B cell (primary cell): ENCODE measurements at regions not wholly inside any gene's neighbourhood (a gene's known extent, or its start where the extent isn't known, plus 50 kb on each side); places are given as distances from the start of the nearest gene placed in this dataset.

ENCODE experiments used
- ATAC-seq: fragments of 200-7000 bp; cut with Tn5 transposase; one replicate; pipeline ENCODE4 v1.10.0; 2021; ENCODE audit warnings: low read depth, mild to moderate bottlenecking, moderate number of reproducible peaks, moderate library complexity
- CTCF ChIA-PET: fragments of 350-600 bp; sonication (Branson Sonifier 250); formaldehyde crosslinking; loops from one replicate; lab custom pipeline; 2021; ENCODE audit warnings: antibody characterized with exemption, inconsistent platforms; lab: Charles Lee
- POLR2A ChIA-PET: fragments of 350-600 bp; sonication (Branson Sonifier 250); formaldehyde crosslinking; loops from one replicate; lab custom pipeline; 2021; ENCODE audit warnings: antibody characterized with exemption; lab: Charles Lee
- DNase-seq: peaks from one replicate; pipeline ENCODE4 v3.0.0; 2013
- H2AFZ ChIP-seq: 2 replicates; pipeline ENCODE4 v1.6.1; 2012; ENCODE audit warnings: mild to moderate bottlenecking, low read depth, low read length; ENCODE audit not compliant: insufficient read depth, poor library complexity, severe bottlenecking
- H3K27ac ChIP-seq, 2 donors: 1 replicate in 1 of 2; 2 replicates in 1 of 2; pipeline ENCODE4 v1.5.1; 2012 to 2013; ENCODE audit warnings: low read length in 2 of 2, mild to moderate bottlenecking in 2 of 2, moderate library complexity in 1 of 2
- H3K27me3 ChIP-seq, 4 experiments: fragments of 200-600 bp in 1 of 4; sonication (generic) in 1 of 4; replicated peaks in 1 of 4; 1 replicate in 2 of 4; 2 replicates in 2 of 4; pipeline versions ENCODE4 v1.6.1 to v1.7.0; 2013 to 2016; ENCODE audit warnings: low read length in 3 of 4, mild to moderate bottlenecking in 2 of 4, mixed read lengths in 1 of 4, moderate library complexity in 1 of 4; ENCODE audit not compliant: insufficient read depth in 4 of 4, control insufficient read depth in 3 of 4; ENCODE audit errors: control extremely low read depth in 1 of 4
- H3K36me3 ChIP-seq, 2 experiments: replicated peaks in 1 of 2; 1 replicate in 1 of 2; 2 replicates in 1 of 2; pipeline versions ENCODE4 v1.6.1 to v1.7.1; 2013; ENCODE audit warnings: low read length in 1 of 2; ENCODE audit not compliant: insufficient read depth in 2 of 2, control insufficient read depth in 1 of 2; ENCODE audit errors: control extremely low read depth in 1 of 2, extremely low read depth in 1 of 2
- H3K4me1 ChIP-seq, 2 donors: fragments of 200-600 bp in 1 of 2; sonication (generic) in 1 of 2; 1 replicate in 1 of 2; 2 replicates in 1 of 2; pipeline versions ENCODE4 v1.5.1 to v1.6.1; 2013 to 2017; ENCODE audit warnings: low read length in 2 of 2; ENCODE audit not compliant: control insufficient read depth in 2 of 2, insufficient read depth in 2 of 2
- H3K4me2 ChIP-seq: replicated peaks from 2 replicates; pipeline ENCODE3; 2012; ENCODE audit warnings: mild to moderate bottlenecking, low read depth, low read length; ENCODE audit not compliant: poor library complexity, severe bottlenecking
- H3K4me3 ChIP-seq, 5 experiments: fragments of 200-600 bp in 1 of 5; sonication (generic) in 1 of 5; 1 replicate in 3 of 5; 2 replicates in 2 of 5; pipeline versions ENCODE4 v1.5.1 to v1.7.0; 2011 to 2016; ENCODE audit warnings: low read length in 4 of 5, mild to moderate bottlenecking in 4 of 5, low read depth in 2 of 5, control low read depth in 1 of 5, moderate library complexity in 1 of 5; ENCODE audit not compliant: insufficient read depth in 1 of 5; ENCODE audit errors: control extremely low read depth in 1 of 5, extremely low read depth in 1 of 5
- H3K79me2 ChIP-seq: fragments of 200-600 bp; sonication (generic); one replicate; pipeline ENCODE4 v1.6.0; 2016; ENCODE audit warnings: low read length; ENCODE audit not compliant: control insufficient read depth, insufficient read depth
- H3K9ac ChIP-seq: fragments of 200-600 bp; sonication (generic); 2 replicates; pipeline ENCODE4 v1.6.1; 2017; ENCODE audit warnings: mild to moderate bottlenecking, low read length, moderate library complexity
- H3K9me3 ChIP-seq, 3 donors: one replicate each; pipeline versions ENCODE4 v1.6.1 to v1.7.1; 2013; ENCODE audit warnings: low read length in 2 of 3; ENCODE audit not compliant: control insufficient read depth in 2 of 3, insufficient read depth in 1 of 3; ENCODE audit errors: control extremely low read depth in 1 of 3
- H4K20me1 ChIP-seq: 2 replicates; pipeline ENCODE4 v1.6.0; 2012; ENCODE audit warnings: mild to moderate bottlenecking, low read length; ENCODE audit not compliant: insufficient read depth, control insufficient read depth, poor library complexity, severe bottlenecking
- H3K27ac Mint-ChIP-seq: one replicate; pipeline ENCODE4 v1.8.0; 2021; ENCODE audit warnings: mixed read lengths
- H3K27me3 Mint-ChIP-seq: one replicate; pipeline ENCODE4 v1.8.0; 2021; ENCODE audit warnings: mixed read lengths
- H3K4me1 Mint-ChIP-seq: one replicate; pipeline ENCODE4 v1.8.0; 2021; ENCODE audit warnings: mixed read lengths
- H3K4me3 Mint-ChIP-seq: one replicate; pipeline ENCODE4 v1.8.0; 2021; ENCODE audit warnings: mixed read lengths
- H3K9me3 Mint-ChIP-seq: one replicate; pipeline ENCODE4 v1.8.0; 2022; ENCODE audit warnings: mixed read lengths; ENCODE audit not compliant: insufficient read depth
- CTCF ChIP-seq: fragments of 200-600 bp; IDR thresholded peaks from one replicate; pipeline ENCODE4 v1.8.0; 2022; ENCODE audit warnings: antibody characterized with exemption, mild to moderate bottlenecking
- EZH2 ChIP-seq: IDR thresholded peaks from 2 replicates; pipeline ENCODE4 v1.6.1; 2012; ENCODE audit warnings: borderline replicate concordance, low read depth, mild to moderate bottlenecking, moderate library complexity, low read length; ENCODE audit not compliant: insufficient read depth, poor library complexity, severe bottlenecking
- WGBS: methylation state at CpG from one replicate; pipeline ENCODE4 v1.1.5; 2013; ENCODE audit warnings: missing lambda C conversion rate; ENCODE audit not compliant: insufficient coverage; 5-methylcytosine and 5-hydroxymethylcytosine counted together
- intact Hi-C: fragments of 100-400 bp; cut with micrococcal nuclease; formaldehyde crosslinking; loops from one replicate; pipeline ENCODE4 v1.10.0; 2022

DNA sequence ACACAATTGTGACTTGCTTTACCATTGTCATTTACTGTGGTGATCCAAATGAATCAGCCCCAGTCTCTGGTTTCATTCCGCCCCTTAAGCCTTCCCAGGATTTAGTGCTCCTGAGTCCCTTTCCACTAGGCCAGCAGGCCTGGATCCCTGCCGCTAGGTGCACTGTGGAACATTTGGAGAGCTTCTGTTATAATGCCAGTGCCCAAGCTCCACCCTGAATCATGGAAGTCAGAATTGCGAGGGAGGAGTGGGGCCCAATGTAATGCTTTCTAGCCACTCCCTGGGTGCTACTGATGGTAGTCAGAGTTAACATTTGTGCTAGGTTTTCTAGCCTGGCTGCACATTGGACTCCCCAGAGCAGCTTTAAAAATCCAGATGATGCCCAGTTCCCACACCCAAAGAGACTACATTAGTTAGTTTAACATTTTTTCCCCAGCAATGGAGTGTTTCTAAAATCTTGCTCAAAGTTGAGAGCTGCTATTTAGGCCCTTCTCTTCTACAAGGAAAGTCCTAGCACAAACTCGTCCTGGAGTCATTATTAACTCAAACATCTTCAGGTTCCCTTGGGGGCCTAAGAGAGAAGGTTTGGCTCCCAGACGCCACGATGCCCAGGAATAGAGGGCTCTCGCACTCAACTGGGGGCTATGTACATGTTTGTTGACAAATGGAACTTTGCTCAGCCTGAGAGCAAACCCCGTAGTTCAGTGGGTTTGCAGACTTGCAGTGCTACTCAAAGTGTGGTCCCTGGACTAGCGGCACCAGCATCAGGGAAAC lies 366.7 kb upstream of the PROK2 start:
- Histone ChIP-seq H3K4me2 (no peak overlapping the region), H3K27ac (no peak overlapping the region), H2AFZ (no peak overlapping the region), H3K36me3 (no peaks in the 10 kb centered on the region), H3K4me1 (peaks cover 9 to 11% of the 10 kb centered on the region in 2 donors), H3K4me3 (no peak overlapping the region), H3K9me3 (peaks cover 0 to 17% (median 9%) of the 10 kb centered on the region in 3 donors), H4K20me1 (no peaks in the 10 kb centered on the region), H3K79me2 (no peaks in the 10 kb centered on the region), H3K9ac (no peak overlapping the region), H3K27me3 (peaks cover 0 to 4% (median 1%) of the 10 kb centered on the region in 4 experiments)
- Mint-ChIP-seq H3K4me1 (peaks cover 16% of the 10 kb centered on the region), H3K4me3 (no peak overlapping the region), H3K27me3 (no peaks in the 10 kb centered on the region), H3K27ac (no peak overlapping the region), H3K9me3 (peaks cover 2% of the 10 kb centered on the region)
- TF ChIP-seq CTCF (no peak), EZH2 (no peak)
- ChIA-PET CTCF (interaction anchor here (1.6 kb wide), 1 partner anchor 9 kb away, joined by 3 read pairs; no protein-coding TSS in a partner anchor), POLR2A (no interaction called here)
- intact Hi-C loops, result no loop called here
- DNase-seq, result no peak
- no peak for ATAC-seq
- 94% methylated on average over 9 of the region's 9 CpGs for WGBS
